GM19395 (cell line): ENCODE measurements at regions not wholly inside any gene's neighbourhood (a gene's known extent, or its start where the extent isn't known, plus 50 kb on each side); places are given as distances from the start of the nearest gene placed in this dataset.

ENCODE experiments used
- ATAC-seq: cut with Tn5 transposase; IDR thresholded peaks from one replicate; pipeline ENCODE4 v1.9.1; 2021; ENCODE audit warnings: mild to moderate bottlenecking, moderate library complexity; ENCODE audit not compliant: unreplicated experiment

DNA sequence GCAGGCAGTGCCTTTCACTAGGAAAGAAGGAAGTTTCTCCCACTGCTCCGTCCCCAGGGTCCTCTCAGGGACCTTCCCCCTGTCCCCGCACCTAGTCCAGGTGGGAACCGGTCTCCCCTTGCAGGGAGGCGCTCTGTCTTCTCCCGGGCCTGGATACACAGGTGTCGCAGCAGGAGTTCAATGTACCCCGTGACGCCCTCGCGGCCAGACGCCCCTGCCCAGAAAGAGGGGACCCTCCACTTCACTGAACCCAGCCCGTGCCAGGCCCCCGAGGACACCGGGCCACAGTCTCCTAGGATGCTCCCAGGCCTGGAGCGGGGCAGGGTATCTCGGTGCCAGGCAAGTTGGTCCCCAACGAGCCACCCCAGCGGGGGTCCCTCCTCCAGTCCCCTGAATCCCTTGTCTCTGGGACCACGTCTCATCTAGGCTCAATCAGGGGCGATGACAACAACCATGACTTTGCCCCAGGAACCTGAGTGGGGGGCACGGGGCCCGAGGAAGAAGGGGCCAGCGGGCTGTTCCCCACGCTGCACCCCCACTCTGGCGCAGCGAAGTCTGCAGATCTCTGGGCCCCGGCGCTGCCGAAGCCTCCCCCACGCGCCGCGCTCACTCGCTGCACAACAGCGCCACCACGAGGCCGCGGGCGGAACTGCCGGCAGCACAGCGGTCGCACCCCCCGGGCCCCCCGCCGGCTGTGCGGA lies 103.0 kb downstream of the EDN3 start:
- ATAC-seq, result no peak

DNA sequence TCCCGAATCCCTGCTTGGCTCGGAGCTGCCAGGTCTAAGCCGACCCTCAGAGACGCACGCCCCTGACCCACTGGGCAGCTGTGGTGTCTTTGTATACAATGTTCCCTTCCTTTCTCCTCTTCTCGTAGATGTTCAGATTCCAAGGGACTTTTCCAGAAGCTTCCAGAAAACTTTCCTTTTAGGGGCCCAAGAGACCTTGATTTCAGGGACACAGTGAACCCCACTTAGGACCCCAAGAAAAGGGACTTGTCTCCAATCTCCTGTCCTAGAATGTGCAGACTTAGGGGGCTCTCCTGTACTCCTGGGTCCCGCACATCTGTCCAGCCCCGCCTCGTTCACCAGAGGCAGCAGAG lies 103.5 kb downstream of the EDN3 start:
- ATAC-seq, result no peak

- ATAC-seq, result no peak
Observed at GRCh38 chr20:59404749-59405148, 104.3 kb downstream of the EDN3 start.

DNA sequence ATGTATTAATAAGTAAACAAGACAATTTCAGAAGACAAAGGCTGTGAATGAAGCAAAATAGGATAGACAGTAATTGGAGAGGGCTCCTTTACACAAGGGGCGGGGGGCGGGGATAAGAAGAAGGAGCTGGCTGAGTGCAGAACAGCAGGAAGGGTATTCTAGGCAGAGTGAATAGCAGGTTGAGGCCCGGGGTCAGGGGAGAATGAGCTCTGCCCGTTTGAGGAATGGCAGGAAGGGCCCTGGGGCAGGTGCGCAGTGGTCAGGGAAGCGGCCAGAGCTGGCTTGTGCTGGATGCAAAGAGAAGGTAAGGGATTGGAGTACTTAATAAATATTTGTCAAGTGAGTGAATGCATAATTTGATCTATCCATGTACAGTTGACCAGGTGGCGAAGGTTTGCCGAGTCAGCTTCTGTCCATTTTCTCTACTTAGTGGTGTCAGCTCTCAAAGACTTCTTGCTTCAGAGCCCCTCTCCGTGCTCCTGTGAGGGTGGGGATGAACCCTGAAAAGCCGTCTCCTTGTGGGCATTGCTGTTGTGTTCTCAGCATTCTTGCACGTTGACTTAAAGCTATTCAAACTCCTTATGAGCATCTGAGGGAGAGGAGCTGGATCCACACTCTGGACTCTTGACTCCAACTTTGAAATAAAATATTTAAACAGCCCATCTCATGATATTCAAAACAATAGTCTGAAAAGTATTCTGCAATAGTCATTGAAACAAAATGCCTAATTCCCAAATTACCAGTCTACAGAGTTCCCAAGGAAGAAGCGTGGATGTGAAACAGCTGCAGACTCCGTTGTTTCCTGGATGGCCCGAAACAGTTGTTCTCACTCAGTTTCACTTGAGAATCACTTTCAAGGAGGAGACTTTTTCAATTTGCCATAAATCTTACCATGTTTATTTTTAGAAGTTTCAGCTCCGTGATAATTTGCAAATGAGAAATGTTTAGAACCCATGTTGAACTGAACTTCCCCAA lies 105.1 kb downstream of the EDN3 start:
- no peak for ATAC-seq

DNA sequence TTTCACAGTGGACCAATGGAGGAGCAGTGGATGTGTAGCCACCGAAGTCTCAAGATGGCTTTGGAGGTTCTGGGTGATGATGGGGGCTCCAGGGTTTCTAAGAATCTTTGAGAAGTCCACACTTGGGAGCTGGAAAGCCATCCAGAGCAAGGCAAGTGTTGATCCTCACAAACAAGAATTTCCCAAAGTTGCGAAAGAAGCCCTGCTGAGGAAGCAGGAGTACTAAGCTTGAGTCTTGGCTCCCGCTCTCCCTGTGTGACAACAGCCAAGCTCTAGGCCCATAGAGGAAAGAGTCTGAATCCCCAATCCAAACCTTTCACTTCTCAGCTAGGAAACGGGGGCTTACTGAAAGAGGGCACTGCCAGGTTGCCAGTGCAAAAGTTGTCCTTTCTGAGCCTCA lies 106.0 kb downstream of the EDN3 start:
- no peak for ATAC-seq

- ATAC-seq, result no peak
Observed at GRCh38 chr20:59411170-59411569, 110.8 kb downstream of the EDN3 start.

DNA sequence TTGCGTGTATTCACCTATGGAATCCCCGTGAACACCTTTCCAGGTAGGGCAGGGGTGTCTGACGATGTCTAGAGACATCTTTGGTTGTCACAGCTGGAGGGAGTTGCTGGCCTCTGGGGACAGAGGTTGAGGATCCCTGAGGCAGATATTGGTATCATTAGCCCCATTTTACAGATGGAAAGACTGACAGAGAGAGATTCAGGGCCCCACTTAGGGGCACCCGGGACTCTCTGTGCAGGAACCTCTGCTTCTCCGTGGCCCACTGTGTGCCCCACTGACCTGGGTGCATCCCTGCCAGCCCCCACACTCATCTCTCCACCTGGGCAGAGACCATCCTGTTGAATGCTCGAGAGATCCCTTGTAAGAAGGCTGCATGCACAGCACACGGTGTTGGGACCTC lies 111.2 kb downstream of the EDN3 start:
- ATAC-seq, result no peak

- ATAC-seq, result no peak
Observed at GRCh38 chr20:59412181-59412580, 111.8 kb downstream of the EDN3 start.

GRCh38 chr20:59412875-59413284 lies 112.5 kb downstream of the EDN3 start:
- ATAC-seq, result no peak

GRCh38 chr20:59413326-59413865 lies 113.0 kb downstream of the EDN3 start:
- ATAC-seq, result no peak

DNA sequence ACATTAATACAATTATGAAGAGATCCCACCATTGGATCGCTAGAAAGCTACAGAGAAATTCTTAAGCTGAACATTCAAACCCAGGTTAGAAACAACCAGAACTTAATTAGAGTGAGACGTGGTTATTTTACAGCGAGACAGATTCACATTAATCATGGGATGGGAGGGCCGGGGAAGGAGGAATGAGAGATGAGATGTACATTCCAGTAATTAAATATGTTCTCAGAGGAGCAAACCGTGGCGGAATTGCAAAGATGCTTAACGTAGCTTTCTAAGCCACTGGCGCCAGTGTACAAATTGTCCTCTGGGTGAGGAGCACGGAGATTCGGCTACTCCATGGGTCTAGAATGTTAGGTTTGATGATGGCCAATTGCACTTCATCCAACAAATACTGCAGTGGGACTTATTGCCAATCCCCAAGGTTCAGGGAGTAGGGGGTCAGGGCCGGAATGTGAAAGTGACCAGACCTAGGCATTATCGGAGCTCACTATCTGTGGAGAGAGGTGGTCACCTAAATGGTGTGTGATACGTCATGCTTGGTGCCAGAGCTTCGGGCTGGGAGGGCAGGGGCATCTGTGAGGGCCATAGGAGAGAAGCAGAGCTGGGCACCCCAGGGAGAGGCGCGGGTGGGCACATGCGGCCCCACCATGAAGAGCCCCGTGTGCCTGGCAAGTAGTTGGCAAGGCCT lies 114.7 kb downstream of the EDN3 start:
- no peak for ATAC-seq

DNA sequence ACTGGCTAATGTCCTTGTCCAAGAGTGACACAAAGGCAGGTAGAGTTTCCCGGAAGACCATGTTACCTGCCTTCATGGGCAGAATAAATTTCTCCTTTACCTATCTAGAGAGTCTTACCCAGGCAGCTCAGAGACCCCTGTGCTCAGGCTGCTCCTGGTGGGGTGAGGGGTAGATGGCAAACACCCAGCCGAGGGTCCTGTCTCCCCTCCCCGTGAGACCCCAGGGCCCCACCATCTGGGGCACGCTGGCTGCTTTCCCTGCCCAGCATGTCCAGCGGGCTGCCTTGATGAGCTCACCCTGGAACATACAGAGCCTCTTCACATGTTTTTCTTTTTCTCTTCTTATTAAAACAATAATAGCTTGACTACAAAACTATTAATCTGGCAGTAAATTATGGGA lies 116.5 kb downstream of the EDN3 start:
- no peak for ATAC-seq

DNA sequence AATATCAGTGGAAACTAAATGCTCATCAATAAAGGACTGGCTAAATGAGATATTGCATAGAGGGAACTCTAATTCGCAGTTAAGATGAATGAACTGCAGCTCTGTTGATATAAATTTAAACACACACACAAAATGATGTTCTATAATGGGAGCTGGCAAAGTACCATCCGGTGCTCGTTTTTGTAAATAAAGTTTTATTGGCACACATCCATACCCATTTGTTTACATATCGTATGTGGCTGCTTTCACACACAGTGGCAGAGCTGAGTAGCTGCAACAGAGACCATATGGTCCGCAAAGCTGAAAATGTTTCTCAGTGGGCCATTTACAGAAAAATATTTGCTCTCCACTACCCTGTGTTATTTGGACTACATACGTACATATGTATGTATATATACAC lies 120.7 kb downstream of the EDN3 start:
- no peak for ATAC-seq

GRCh38 chr20:59421920-59422637 lies 121.7 kb downstream of the EDN3 start:
- ATAC-seq, result no peak

- no peak for ATAC-seq
Observed at GRCh38 chr20:59422872-59423544, 122.6 kb downstream of the EDN3 start.

- ATAC-seq, result no peak
Observed at GRCh38 chr20:59424976-59425375, 124.6 kb downstream of the EDN3 start.

- no peak for ATAC-seq
Observed at GRCh38 chr20:59425572-59425971, 125.2 kb downstream of the EDN3 start.

DNA sequence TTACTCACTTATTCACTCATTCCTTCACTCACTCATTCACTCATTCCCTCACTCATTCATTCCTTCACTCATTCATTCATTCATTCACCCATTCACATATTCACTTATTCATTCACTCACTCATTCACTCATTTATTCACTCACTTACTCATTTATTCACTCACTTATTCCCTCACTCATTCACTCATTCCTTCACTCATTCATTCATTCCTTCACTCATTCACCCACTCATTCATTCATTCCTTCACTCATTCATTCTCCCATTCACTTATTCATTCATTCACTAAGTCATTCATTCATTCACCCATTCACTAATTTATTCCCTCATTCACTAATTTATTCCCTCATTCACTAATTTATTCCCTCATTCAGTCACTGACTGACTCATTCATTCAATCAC lies 127.6 kb downstream of the EDN3 start:
- no peak for ATAC-seq

- ATAC-seq, result no peak
Observed at GRCh38 chr20:59428441-59429205, 128.2 kb downstream of the EDN3 start.
